ENCODE measurements at regions not wholly inside any gene's neighbourhood (a gene's known extent, or its start where the extent isn't known, plus 50 kb on each side); places are given as distances from the start of the nearest gene placed in this dataset.
"Not testable (repeated sequence)": the region's sequence is repeated elsewhere in the genome, so short reads cannot be mapped to it uniquely, and the experiment has no call there.

GRCh38 chr11:130675371-130675821, 227.0 kb downstream of the ADAMTS15 start:
- 48 to 53% (median 50%) methylated on average over 10 of the region's 10 CpGs for WGBS, 4 donors
- H3K36me3 ChIP-seq (replicated peaks in 1 of 2) = no peaks in the 10 kb centered on the region
- H3K9me3 ChIP-seq (replicated peaks in 1 of 3) = peaks cover 0 to 10% (median 0%) of the 10 kb centered on the region in 3 donors
- peak in 6 of 7 donors; percentile 25 to 62 (median 32) for DNase-seq
- intact Hi-C loops (cut with DNase I) = no loop called here
- H3K27me3 ChIP-seq = no peaks in the 10 kb centered on the region
- no peaks in the 10 kb centered on the region for H3K4me1 ChIP-seq (replicated peaks in 1 of 2)
- no peak overlapping the region for H3K4me3 ChIP-seq
- TF ChIP-seq POLR2A (IDR thresholded peaks at IDR 0.05) = no peak
- no peak for TF ChIP-seq CTCF (IDR thresholded peaks at IDR 0.05)
- H3K27ac ChIP-seq = peak overlapping the region in 2 of 5 donors; percentile 28 to 66

DNA sequence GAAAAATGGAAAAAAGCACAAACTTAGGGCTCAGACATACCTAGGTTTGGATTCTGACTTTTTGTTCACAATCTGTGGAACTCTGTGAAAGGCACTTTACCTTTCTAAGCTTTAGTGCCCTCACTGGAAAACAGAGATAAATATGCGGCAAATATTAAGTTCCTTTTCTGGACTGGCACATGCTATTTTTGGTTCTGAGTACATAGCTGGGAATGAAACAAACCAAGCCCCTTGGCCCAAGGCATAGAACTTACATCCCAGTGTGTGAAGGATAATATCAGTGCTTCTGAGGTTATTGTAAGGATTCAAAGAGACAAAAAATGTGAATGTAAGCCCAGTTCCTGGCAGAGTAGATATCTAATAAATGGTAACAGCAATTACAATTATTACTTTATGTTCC, 227.5 kb downstream of the ADAMTS15 start:
- intact Hi-C loops (cut with DNase I) = no loop called here
- Histone ChIP-seq H3K4me3 (no peak overlapping the region), H3K27me3 (no peaks in the 10 kb centered on the region), H3K9me3 (replicated peaks in 1 of 3) (peaks cover 0 to 10% (median 0%) of the 10 kb centered on the region in 3 donors), H3K36me3 (replicated peaks in 1 of 2) (no peaks in the 10 kb centered on the region), H3K4me1 (replicated peaks in 1 of 2) (no peaks in the 10 kb centered on the region), H3K27ac (peak overlapping the region in 2 of 5 donors; percentile 28 to 66)
- TF ChIP-seq POLR2A (IDR thresholded peaks at IDR 0.05) = no peak
- no peak for TF ChIP-seq CTCF (IDR thresholded peaks at IDR 0.05)
- 68 to 71% (median 70%) methylated on average over 1 of the region's 1 CpG for WGBS, 4 donors
- no peak for DNase-seq

DNA sequence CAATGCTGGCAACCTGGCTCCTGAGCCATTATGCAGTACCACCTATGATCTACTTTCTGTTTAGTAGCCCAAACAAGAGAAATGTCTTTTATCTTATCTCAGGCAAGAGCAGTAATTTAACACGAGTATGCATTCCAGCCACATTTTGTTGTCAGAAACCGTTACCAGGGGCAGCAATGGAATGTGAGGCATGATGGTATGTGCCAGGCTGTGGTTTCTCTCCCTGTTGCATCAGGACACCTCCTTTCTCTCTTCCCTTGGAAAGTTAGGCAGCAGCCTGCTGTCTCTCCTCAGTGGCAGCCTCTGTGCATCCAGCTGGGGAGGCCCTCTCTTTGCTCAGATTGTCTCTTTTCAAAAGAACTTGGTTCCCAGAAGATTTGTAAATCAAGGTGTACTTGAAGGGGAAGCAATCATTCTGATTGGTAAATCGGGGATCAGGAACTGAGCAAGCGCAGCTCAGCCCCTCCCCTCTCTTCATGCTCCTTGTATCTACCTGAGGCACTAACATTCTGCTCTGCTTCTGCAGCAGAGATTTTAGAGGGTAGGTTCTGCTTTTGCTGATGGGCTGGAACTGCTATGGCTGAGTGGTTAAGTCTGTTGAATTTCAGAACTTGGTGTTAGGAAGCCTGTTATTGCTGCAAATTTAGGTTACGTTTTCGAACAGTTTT, 229.2 kb downstream of the ADAMTS15 start:
- no peak overlapping the region for H3K27ac ChIP-seq
- intact Hi-C loops (cut with DNase I) = no loop called here
- no peaks in the 10 kb centered on the region for H3K27me3 ChIP-seq
- no peaks in the 10 kb centered on the region for H3K4me1 ChIP-seq (replicated peaks in 1 of 2)
- no peaks in the 10 kb centered on the region for H3K36me3 ChIP-seq (replicated peaks in 1 of 2)
- DNase-seq = no peak
- 53 to 62% (median 59%) methylated on average over 6 of the region's 6 CpGs for WGBS, 4 donors
- TF ChIP-seq POLR2A (IDR thresholded peaks at IDR 0.05) = no peak
- no peak for TF ChIP-seq CTCF (IDR thresholded peaks at IDR 0.05)
- H3K9me3 ChIP-seq (replicated peaks in 1 of 3) = peaks cover 0 to 10% (median 0%) of the 10 kb centered on the region in 3 donors
- no peak overlapping the region for H3K4me3 ChIP-seq

DNA sequence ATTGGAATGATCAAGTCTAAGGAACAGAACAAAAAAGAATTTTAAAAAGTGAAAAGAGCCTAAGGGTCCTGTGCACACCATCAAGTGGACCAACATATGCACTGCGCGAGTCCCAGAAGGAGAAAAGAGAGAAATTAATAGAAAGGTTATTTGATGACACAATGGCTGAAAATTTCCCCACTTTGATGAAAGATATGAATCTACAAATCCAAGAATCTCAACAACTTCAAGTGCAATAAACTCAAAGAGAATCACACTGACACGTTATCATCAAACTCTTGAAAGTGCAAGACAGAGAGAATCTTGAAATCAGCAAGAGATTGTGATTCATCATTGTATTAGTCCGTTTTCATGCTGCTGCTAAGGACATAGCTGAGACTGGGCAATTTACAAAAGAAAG, 230.8 kb downstream of the ADAMTS15 start:
- 83 to 89% (median 85%) methylated on average over 4 of the region's 4 CpGs for WGBS, 4 donors
- Histone ChIP-seq H3K4me1 (replicated peaks in 1 of 2) (no peaks in the 10 kb centered on the region), H3K9me3 (replicated peaks in 1 of 3) (peaks cover 0 to 10% (median 0%) of the 10 kb centered on the region in 3 donors), H3K36me3 (replicated peaks in 1 of 2) (no peaks in the 10 kb centered on the region), H3K4me3 (no peak overlapping the region), H3K27ac (no peak overlapping the region), H3K27me3 (no peaks in the 10 kb centered on the region)
- no peak for TF ChIP-seq POLR2A (IDR thresholded peaks at IDR 0.05)
- TF ChIP-seq CTCF (IDR thresholded peaks at IDR 0.05) = no peak
- no peak for DNase-seq
- intact Hi-C loops (cut with DNase I) = no loop called here

DNA sequence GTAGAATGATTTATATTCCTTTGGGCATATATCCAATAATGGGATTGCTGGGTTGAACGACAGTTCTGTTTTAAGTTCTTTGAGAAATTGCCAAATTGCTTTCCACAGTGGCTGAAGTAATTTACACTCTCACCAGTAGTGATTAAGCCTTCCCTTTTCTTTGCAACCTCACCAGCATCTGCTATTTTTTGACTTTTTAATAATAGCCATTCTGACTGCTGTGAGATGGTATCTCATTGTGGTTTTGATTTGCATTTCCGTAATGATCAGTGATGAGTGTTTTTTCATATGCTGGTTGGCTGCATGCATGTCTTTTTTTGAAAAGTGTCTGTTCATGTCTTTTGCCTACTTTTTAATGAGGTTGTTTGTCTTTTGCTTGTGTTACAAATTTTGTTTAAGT, 233.8 kb downstream of the SNX19 start:
- H3K36me3 ChIP-seq (replicated peaks in 1 of 2); H3K27me3 ChIP-seq; H3K4me1 ChIP-seq (replicated peaks in 1 of 2); DNase-seq; H3K9me3 ChIP-seq (replicated peaks in 1 of 3); H3K27ac ChIP-seq; intact Hi-C loops (cut with DNase I); H3K4me3 ChIP-seq: not testable (repeated sequence)
- 73 to 92% (median 79%) methylated on average over 2 of the region's 2 CpGs for WGBS, 4 donors
